Lung (tissue), 11 donors: ENCODE measurements at regions not wholly inside any gene's neighbourhood (a gene's known extent, or its start where the extent isn't known, plus 50 kb on each side); places are given as distances from the start of the nearest gene placed in this dataset.

Experiments
- ATAC-seq: fragments of 200-7000 bp; cut with Tn5 transposase; one replicate; pipeline ENCODE4 v1.9.1; 2020; ENCODE audit warnings: moderate number of reproducible peaks; ENCODE audit not compliant: insufficient read depth, low FRiP score
- DNase-seq, 3 donors: peaks; one replicate each; pipeline ENCODE4 v3.0.0-alpha.2; 2013 to 2017
- H3K27ac ChIP-seq, 2 donors: one replicate each; pipeline ENCODE4 v1.5.1; 2013; ENCODE audit warnings: mild to moderate bottlenecking in 2 of 2, moderate library complexity in 2 of 2, control low read depth in 1 of 2, inconsistent platforms in 1 of 2, low read depth in 1 of 2, low read length in 1 of 2
- H3K27me3 ChIP-seq, 3 donors: one replicate each; pipeline ENCODE4 v1.5.1; 2013; ENCODE audit warnings: low read length in 2 of 3; ENCODE audit not compliant: control insufficient read depth in 3 of 3, insufficient read depth in 3 of 3
- H3K36me3 ChIP-seq, 4 donors: one replicate each; pipeline ENCODE4 v1.5.1; 2013; ENCODE audit warnings: low read length in 4 of 4, mild to moderate bottlenecking in 1 of 4, moderate library complexity in 1 of 4; ENCODE audit not compliant: control insufficient read depth in 4 of 4, insufficient read depth in 4 of 4
- H3K4me1 ChIP-seq, 5 donors: one replicate each; pipeline ENCODE4 v1.5.1; 2013; ENCODE audit warnings: low read length in 5 of 5, mild to moderate bottlenecking in 2 of 5, moderate library complexity in 1 of 5; ENCODE audit not compliant: control insufficient read depth in 5 of 5, insufficient read depth in 5 of 5
- H3K4me3 ChIP-seq: one replicate; pipeline ENCODE4 v1.5.1; 2013; ENCODE audit warnings: mild to moderate bottlenecking, control low read depth, moderate library complexity
- H3K9ac ChIP-seq, 2 donors: one replicate each; pipeline ENCODE4 v1.5.1; 2013; ENCODE audit warnings: low read length in 2 of 2, control low read depth in 1 of 2; ENCODE audit not compliant: insufficient read depth in 1 of 2
- H3K9me3 ChIP-seq, 4 donors: one replicate each; pipeline ENCODE4 v1.5.1; 2013; ENCODE audit warnings: low read length in 3 of 4, mild to moderate bottlenecking in 1 of 4, moderate library complexity in 1 of 4; ENCODE audit not compliant: control insufficient read depth in 4 of 4, insufficient read depth in 3 of 4
- WGBS, 2 donors: extraction: QIAGEN DNeasy Blood & Tissue Kit; methylation state at CpG; one replicate each; pipeline ENCODE4 v1.1.7; 2013; 5-methylcytosine and 5-hydroxymethylcytosine counted together
- TF ChIP-seq, protein P1 (sequence below): IDR thresholded peaks from 2 replicates; pipeline ENCODE4 v1.5.1; 2012; ENCODE audit warnings: mild to moderate bottlenecking; ENCODE audit errors: control extremely low read depth, extremely low read depth
- donor health status: control.
- donor health status: control.
- donor health status: Bipolar disorder and iron deficiency.
- donor health status: healthy.
- donor health status: DM: yes; HTN: yes; CAD: no.

DNA sequence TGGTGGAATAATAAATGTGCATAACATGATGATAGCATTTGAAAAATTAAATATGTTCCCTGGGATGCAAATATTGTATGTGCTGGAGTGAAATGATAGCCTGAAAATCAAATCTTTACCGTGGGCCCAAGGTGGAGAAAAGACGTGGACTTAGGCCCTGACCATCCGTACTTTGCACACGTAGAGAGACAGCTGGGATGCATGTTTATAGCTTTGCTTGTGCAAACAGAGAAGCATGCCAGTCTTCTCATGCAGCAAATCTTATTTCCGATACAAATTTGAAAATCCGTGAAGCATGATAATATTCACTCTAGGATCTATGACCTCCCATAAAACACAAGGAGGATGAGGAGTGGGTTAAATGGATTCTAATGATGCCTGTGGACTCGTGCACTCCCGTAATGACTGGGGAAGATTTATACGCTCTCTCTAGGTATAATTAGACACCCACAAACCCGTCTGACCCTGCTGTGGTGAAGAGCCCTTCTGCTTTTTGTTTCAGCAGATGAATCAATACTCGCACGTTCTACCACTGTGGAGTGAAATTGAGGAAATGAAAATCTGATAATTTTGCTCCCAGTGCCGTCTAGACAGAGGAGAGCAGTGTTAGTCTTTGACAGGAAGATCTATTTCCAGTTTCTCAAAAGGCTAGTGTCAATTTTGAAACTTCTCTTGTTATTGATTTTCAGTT lies 810.3 kb upstream of the SALL3 start:
- Histone ChIP-seq H3K9ac (no peak overlapping the region), H3K27ac (no peak overlapping the region), H3K4me1 (peaks cover 0 to 2% (median 0%) of the 10 kb centered on the region in 5 donors), H3K27me3 (no peaks in the 10 kb centered on the region), H3K4me3 (no peak overlapping the region), H3K9me3 (no peaks in the 10 kb centered on the region), H3K36me3 (no peaks in the 10 kb centered on the region)
- 61 to 75% methylated on average over 13 of the region's 13 CpGs for WGBS, 2 donors
- ATAC-seq, result no peak
- TF ChIP-seq, protein P1, sequence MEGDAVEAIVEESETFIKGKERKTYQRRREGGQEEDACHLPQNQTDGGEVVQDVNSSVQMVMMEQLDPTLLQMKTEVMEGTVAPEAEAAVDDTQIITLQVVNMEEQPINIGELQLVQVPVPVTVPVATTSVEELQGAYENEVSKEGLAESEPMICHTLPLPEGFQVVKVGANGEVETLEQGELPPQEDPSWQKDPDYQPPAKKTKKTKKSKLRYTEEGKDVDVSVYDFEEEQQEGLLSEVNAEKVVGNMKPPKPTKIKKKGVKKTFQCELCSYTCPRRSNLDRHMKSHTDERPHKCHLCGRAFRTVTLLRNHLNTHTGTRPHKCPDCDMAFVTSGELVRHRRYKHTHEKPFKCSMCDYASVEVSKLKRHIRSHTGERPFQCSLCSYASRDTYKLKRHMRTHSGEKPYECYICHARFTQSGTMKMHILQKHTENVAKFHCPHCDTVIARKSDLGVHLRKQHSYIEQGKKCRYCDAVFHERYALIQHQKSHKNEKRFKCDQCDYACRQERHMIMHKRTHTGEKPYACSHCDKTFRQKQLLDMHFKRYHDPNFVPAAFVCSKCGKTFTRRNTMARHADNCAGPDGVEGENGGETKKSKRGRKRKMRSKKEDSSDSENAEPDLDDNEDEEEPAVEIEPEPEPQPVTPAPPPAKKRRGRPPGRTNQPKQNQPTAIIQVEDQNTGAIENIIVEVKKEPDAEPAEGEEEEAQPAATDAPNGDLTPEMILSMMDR, result no peak
- DNase-seq, result no peak

GRCh38 chr18:78171954-78172353 lies 807.7 kb upstream of the SALL3 start:
- H3K4me3 ChIP-seq, result no peak overlapping the region
- H3K9ac ChIP-seq, result no peak overlapping the region
- WGBS, 2 donors, result 78 to 81% methylated on average over 6 of the region's 6 CpGs
- H3K4me1 ChIP-seq, result peaks cover 0 to 5% (median 0%) of the 10 kb centered on the region in 5 donors
- TF ChIP-seq, protein P1, result no peak
- H3K27ac ChIP-seq, result no peak overlapping the region
- no peaks in the 10 kb centered on the region for H3K36me3 ChIP-seq
- no peaks in the 10 kb centered on the region for H3K9me3 ChIP-seq
- DNase-seq (no peak), ATAC-seq (no peak)
- H3K27me3 ChIP-seq, result no peaks in the 10 kb centered on the region

DNA sequence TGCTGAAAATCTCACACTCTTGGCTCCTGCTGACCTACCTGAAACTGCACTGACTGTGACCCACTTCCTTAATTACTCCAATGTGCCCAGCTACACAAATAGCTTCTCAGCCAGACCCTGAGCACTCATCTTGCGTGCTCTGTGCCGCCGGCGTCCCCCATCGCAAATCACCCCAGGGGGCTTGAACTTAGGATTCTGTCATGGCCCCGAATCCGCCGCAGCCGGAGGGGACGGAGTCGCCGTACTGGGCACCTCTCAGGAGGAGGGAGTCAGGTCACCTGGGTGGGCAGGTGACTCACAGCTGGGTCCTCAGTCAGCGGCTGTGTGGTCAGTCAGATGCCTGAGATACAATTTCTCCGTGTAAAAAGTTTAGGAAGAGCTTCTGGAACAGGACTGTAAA lies 804.9 kb upstream of the SALL3 start:
- no peak for ATAC-seq
- H3K4me1 ChIP-seq, result peaks cover 0 to 5% (median 0%) of the 10 kb centered on the region in 5 donors

More for the DNA sequence above, 804.9 kb upstream of the SALL3 start:
- Histone ChIP-seq H3K27ac (no peak overlapping the region), H3K9me3 (no peaks in the 10 kb centered on the region), H3K4me3 (no peak overlapping the region), H3K27me3 (peaks cover 0 to 3% (median 0%) of the 10 kb centered on the region in 3 donors), H3K9ac (no peak overlapping the region), H3K36me3 (no peaks in the 10 kb centered on the region)
- 95 to 97% methylated on average over 14 of the region's 14 CpGs for WGBS, 2 donors
- TF ChIP-seq, protein P1, result no peak
- DNase-seq, result no peak
